ENCODE measurements at regions not wholly inside any gene's neighbourhood (a gene's known extent, or its start where the extent isn't known, plus 50 kb on each side); places are given as distances from the start of the nearest gene placed in this dataset.

GRCh38 chr5:38059876-38060275, 198.5 kb upstream of the EGFLAM start:
- Histone ChIP-seq H3K27ac (no peak overlapping the region), H3K27me3 (no peaks in the 10 kb centered on the region), H3K9me3 (replicated peaks in 1 of 3) (no peaks in the 10 kb centered on the region), H3K4me1 (replicated peaks in 1 of 2) (peaks cover 0 to 8% of the 10 kb centered on the region in 2 donors), H3K36me3 (replicated peaks in 1 of 2) (no peaks in the 10 kb centered on the region), H3K4me3 (no peak overlapping the region)
- intact Hi-C loops (cut with DNase I): no loop called here
- WGBS, 4 donors: 82 to 89% (median 87%) methylated on average over 6 of the region's 6 CpGs
- TF ChIP-seq POLR2A (IDR thresholded peaks at IDR 0.05): no peak
- TF ChIP-seq, protein P1, sequence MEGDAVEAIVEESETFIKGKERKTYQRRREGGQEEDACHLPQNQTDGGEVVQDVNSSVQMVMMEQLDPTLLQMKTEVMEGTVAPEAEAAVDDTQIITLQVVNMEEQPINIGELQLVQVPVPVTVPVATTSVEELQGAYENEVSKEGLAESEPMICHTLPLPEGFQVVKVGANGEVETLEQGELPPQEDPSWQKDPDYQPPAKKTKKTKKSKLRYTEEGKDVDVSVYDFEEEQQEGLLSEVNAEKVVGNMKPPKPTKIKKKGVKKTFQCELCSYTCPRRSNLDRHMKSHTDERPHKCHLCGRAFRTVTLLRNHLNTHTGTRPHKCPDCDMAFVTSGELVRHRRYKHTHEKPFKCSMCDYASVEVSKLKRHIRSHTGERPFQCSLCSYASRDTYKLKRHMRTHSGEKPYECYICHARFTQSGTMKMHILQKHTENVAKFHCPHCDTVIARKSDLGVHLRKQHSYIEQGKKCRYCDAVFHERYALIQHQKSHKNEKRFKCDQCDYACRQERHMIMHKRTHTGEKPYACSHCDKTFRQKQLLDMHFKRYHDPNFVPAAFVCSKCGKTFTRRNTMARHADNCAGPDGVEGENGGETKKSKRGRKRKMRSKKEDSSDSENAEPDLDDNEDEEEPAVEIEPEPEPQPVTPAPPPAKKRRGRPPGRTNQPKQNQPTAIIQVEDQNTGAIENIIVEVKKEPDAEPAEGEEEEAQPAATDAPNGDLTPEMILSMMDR (IDR thresholded peaks at IDR 0.05): no peak
- no peak for DNase-seq

DNA sequence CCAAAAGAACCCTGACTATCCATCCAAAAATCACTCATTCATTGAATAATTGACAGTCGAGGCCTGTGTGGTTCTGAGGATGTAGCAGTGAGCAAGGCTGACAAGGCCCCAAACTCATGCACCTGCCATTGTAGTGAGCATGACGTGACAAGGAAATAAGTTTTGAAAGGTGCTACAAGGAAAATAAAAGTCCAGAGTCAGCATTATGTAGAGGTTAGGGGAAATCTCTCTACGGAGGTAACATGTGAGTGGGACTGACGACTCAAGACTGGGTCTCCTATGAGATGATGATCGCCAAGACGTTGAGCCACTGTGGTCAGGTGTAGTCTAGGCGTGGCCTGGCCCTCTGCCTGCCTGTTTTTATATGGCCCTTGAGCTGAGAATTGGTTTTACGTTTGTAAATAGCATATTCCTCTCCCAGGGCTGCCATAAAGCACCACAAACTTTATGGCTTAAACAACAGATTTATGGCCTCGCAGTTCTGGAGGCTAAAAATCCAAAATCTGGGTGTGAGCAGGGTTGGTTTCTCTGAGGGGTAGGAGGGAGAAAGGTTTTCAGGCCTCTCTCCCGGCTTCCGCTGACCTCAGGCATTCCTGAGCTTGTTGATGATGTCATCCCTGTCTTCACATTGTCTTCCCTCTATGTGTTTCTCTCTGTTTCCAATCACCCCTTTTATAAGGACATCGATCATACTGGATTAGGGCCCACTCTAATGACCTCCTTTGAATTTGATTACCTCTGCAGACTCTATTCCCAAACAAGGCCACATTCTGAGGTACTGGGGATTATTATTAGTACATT, 206.4 kb upstream of the EGFLAM start:
- DNase-seq: no peak
- WGBS, 4 donors: 79 to 90% (median 81%) methylated on average over 12 of the region's 12 CpGs

DNA sequence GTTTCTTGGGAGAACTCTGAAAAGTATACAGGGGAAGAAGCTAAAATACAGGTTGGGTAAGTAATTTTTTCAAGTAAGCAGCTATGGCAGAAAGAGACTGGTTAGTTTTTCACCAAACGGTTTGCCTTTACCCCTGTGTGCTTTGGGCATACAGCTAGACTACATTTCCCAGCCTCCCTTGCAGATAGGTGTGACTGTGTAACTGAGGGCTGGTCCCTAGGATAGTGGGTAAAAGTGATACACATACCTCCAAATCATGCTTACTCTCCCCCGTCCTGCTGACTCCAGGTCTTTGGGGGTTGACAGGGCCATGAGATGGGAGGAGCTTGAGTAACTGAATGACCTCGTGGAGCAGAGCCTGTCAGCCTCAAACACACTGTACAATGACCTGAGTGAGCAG, 208.6 kb upstream of the GDNF start:
- no peak overlapping the region for H3K4me3 ChIP-seq
- 66 to 76% (median 69%) methylated on average over 3 of the region's 3 CpGs for WGBS, 4 donors
- no peak for DNase-seq
- no peaks in the 10 kb centered on the region for H3K4me1 ChIP-seq (replicated peaks in 1 of 2)
- H3K27ac ChIP-seq: no peak overlapping the region
- TF ChIP-seq, protein P1 (IDR thresholded peaks at IDR 0.05): no peak
- TF ChIP-seq POLR2A (IDR thresholded peaks at IDR 0.05): no peak
- no peaks in the 10 kb centered on the region for H3K36me3 ChIP-seq (replicated peaks in 1 of 2)
- H3K9me3 ChIP-seq (replicated peaks in 1 of 3): no peaks in the 10 kb centered on the region
- H3K27me3 ChIP-seq: no peaks in the 10 kb centered on the region
- intact Hi-C loops (cut with DNase I): no loop called here

More for the DNA sequence above, 206.4 kb upstream of the EGFLAM start:
- Histone ChIP-seq H3K4me3 (no peak overlapping the region), H3K4me1 (replicated peaks in 1 of 2) (no peaks in the 10 kb centered on the region), H3K9me3 (replicated peaks in 1 of 3) (no peaks in the 10 kb centered on the region), H3K36me3 (replicated peaks in 1 of 2) (no peaks in the 10 kb centered on the region), H3K27me3 (no peaks in the 10 kb centered on the region), H3K27ac (no peak overlapping the region)
- intact Hi-C loops (cut with DNase I): no loop called here
- no peak for TF ChIP-seq POLR2A (IDR thresholded peaks at IDR 0.05)
- TF ChIP-seq, protein P1 (IDR thresholded peaks at IDR 0.05): no peak

DNA sequence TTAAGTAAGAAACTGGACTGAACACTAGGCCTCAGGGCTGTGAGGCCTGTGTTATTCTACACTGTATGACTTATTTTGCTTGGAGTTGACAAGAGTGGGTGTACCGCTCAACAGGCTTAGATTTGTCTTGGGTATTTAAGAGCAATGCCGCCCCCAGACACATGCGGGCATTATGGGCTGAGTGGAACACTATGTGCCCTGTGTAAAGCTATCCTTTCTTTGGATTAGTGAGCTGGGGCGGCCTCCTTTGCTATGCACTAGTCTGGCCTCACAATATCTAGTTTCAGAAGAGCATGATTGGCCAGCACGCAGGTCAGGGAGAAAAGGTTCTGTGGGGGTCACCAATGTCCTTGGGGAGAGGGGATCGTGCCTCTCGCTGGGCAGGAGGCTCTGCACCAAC, 206.3 kb upstream of the GDNF start:
- no peak for DNase-seq
- WGBS, 4 donors: 85 to 94% (median 86%) methylated on average over 7 of the region's 7 CpGs
- H3K27me3 ChIP-seq: no peaks in the 10 kb centered on the region
- intact Hi-C loops (cut with DNase I): no loop called here
- no peaks in the 10 kb centered on the region for H3K4me1 ChIP-seq (replicated peaks in 1 of 2)
- no peaks in the 10 kb centered on the region for H3K9me3 ChIP-seq (replicated peaks in 1 of 3)
- no peak overlapping the region for H3K27ac ChIP-seq
- no peak for TF ChIP-seq POLR2A (IDR thresholded peaks at IDR 0.05)
- TF ChIP-seq, protein P1 (IDR thresholded peaks at IDR 0.05): no peak
- H3K36me3 ChIP-seq (replicated peaks in 1 of 2): no peaks in the 10 kb centered on the region
- no peak overlapping the region for H3K4me3 ChIP-seq

Measured in adrenal gland (tissue), 9 donors.